Prostate gland (tissue), 2 donors: ENCODE measurements at regions not wholly inside any gene's neighbourhood (a gene's known extent, or its start where the extent isn't known, plus 50 kb on each side); places are given as distances from the start of the nearest gene placed in this dataset.

Experiments
- DNase-seq: peaks from one replicate; pipeline ENCODE4 v3.0.0-alpha.2; 2019; ENCODE audit warnings: low spot score
- H3K27ac ChIP-seq, 2 donors: fragments of 200-600 bp; sonication (generic); 2 replicates each; pipeline ENCODE4 v1.5.1; 2017 to 2019
- H3K27me3 ChIP-seq: fragments of 200-600 bp; sonication (generic); replicated peaks from 2 replicates; pipeline ENCODE4 v1.5.1; 2019; ENCODE audit not compliant: insufficient read depth
- H3K36me3 ChIP-seq, 2 donors: fragments of 200-600 bp; sonication (generic); 1 replicate in 1 of 2; 2 replicates in 1 of 2; pipeline versions ENCODE4 v1.5.1 to v1.8.1; 2017 to 2019
- H3K4me1 ChIP-seq: fragments of 200-600 bp; sonication (generic); replicated peaks from 2 replicates; pipeline ENCODE4 v1.5.1; 2019
- H3K4me3 ChIP-seq, 2 donors: fragments of 200-600 bp; sonication (generic); 2 replicates each; pipeline ENCODE4 v1.5.1; 2017 to 2019
- H3K9me3 ChIP-seq: fragments of 200-600 bp; sonication (generic); 2 replicates; pipeline ENCODE4 v1.5.1; 2017
- CTCF ChIP-seq, 4 experiments: fragments of 200-600 bp in 2 of 4; fragments of 450-650 bp in 2 of 4; sonication (generic) in 2 of 4; IDR thresholded peaks; 1 replicate in 3 of 4; 2 replicates in 1 of 4; pipeline ENCODE4 v1.5.1; 2016 to 2019; ENCODE audit warnings: antibody characterized with exemption in 4 of 4, mild to moderate bottlenecking in 2 of 4, moderate library complexity in 2 of 4
- POLR2A ChIP-seq: fragments of 450-650 bp; IDR thresholded peaks from one replicate; pipeline ENCODE4 v1.6.1; 2016; ENCODE audit warnings: antibody characterized with exemption, mild to moderate bottlenecking
- POLR2AphosphoS5 ChIP-seq: sonication (generic); formaldehyde crosslinking; IDR thresholded peaks from one replicate; pipeline ENCODE4 v1.6.1; 2017; ENCODE audit warnings: antibody characterized with exemption
- WGBS: methylation state at CpG from one replicate; pipeline ENCODE4 v1.1.5; 2018; 5-methylcytosine and 5-hydroxymethylcytosine counted together
- intact Hi-C: fragments of 100-400 bp; cut with DNase I; formaldehyde crosslinking; loops from one replicate; pipeline ENCODE4 v1.14.2; 2022

GRCh38 chr4:104818579-104818978, 323.9 kb upstream of the CXXC4 start:
- no peak for DNase-seq
- Histone ChIP-seq H3K27me3 (no peaks in the 10 kb centered on the region), H3K4me1 (no peaks in the 10 kb centered on the region), H3K9me3 (no peaks in the 10 kb centered on the region), H3K4me3 (no peak overlapping the region), H3K27ac (no peak overlapping the region), H3K36me3 (no peaks in the 10 kb centered on the region)
- 62% methylated on average over 4 of the region's 4 CpGs for WGBS
- intact Hi-C loops: no loop called here
- no peak for TF ChIP-seq POLR2AphosphoS5
- TF ChIP-seq CTCF (IDR thresholded peaks at IDR 0.05): no peak
- TF ChIP-seq POLR2A: no peak

GRCh38 chr4:104826171-104826570, 320.5 kb upstream of the TET2 start:
- intact Hi-C loops: no loop called here
- TF ChIP-seq POLR2A (no peak), CTCF (IDR thresholded peaks at IDR 0.05) (no peak), POLR2AphosphoS5 (no peak)
- Histone ChIP-seq H3K27me3 (no peaks in the 10 kb centered on the region), H3K27ac (no peak overlapping the region), H3K4me1 (no peaks in the 10 kb centered on the region), H3K9me3 (no peaks in the 10 kb centered on the region), H3K36me3 (no peaks in the 10 kb centered on the region), H3K4me3 (no peak overlapping the region)
- DNase-seq: no peak
- 58% methylated on average over 2 of the region's 2 CpGs for WGBS

GRCh38 chr4:104829761-104830160, 316.9 kb upstream of the TET2 start:
- no peak overlapping the region for H3K4me3 ChIP-seq
- no peaks in the 10 kb centered on the region for H3K36me3 ChIP-seq
- no peaks in the 10 kb centered on the region for H3K27me3 ChIP-seq
- intact Hi-C loops: no loop called here
- no peaks in the 10 kb centered on the region for H3K9me3 ChIP-seq
- DNase-seq: no peak
- TF ChIP-seq POLR2A (no peak), CTCF (IDR thresholded peaks at IDR 0.05) (no peak), POLR2AphosphoS5 (no peak)
- H3K27ac ChIP-seq: no peak overlapping the region
- no peaks in the 10 kb centered on the region for H3K4me1 ChIP-seq

- DNase-seq: no peak
- no peak overlapping the region for H3K4me3 ChIP-seq
- TF ChIP-seq POLR2A (no peak), CTCF (IDR thresholded peaks at IDR 0.05) (no peak), POLR2AphosphoS5 (no peak)
- H3K27me3 ChIP-seq: no peaks in the 10 kb centered on the region
- intact Hi-C loops: no loop called here
- H3K4me1 ChIP-seq: no peaks in the 10 kb centered on the region
- no peak overlapping the region for H3K27ac ChIP-seq
- no peaks in the 10 kb centered on the region for H3K36me3 ChIP-seq
- WGBS: 92% methylated on average over 3 of the region's 3 CpGs
- no peaks in the 10 kb centered on the region for H3K9me3 ChIP-seq
Observed at GRCh38 chr4:104848597-104849225, 298.0 kb upstream of the TET2 start.

GRCh38 chr4:104859601-104860237, 287.0 kb upstream of the TET2 start:
- H3K27ac ChIP-seq: no peak overlapping the region
- 21% methylated on average over 10 of the region's 10 CpGs for WGBS
- intact Hi-C loops: loop anchor here (10.0 kb wide), 1 partner anchor 795 kb away; no protein-coding TSS in a partner anchor
- H3K9me3 ChIP-seq: no peaks in the 10 kb centered on the region
- no peaks in the 10 kb centered on the region for H3K4me1 ChIP-seq
- DNase-seq: no peak
- H3K4me3 ChIP-seq: no peak overlapping the region
- no peak for TF ChIP-seq POLR2AphosphoS5
- TF ChIP-seq POLR2A: no peak
- TF ChIP-seq CTCF (IDR thresholded peaks at IDR 0.05): no peak
- no peaks in the 10 kb centered on the region for H3K36me3 ChIP-seq
- H3K27me3 ChIP-seq: no peaks in the 10 kb centered on the region
